WTC11 (cell line): ENCODE measurements at regions not wholly inside any gene's neighbourhood (a gene's known extent, or its start where the extent isn't known, plus 50 kb on each side); places are given as distances from the start of the nearest gene placed in this dataset.

Source experiments
- ATAC-seq: fragments of 200-7000 bp; cut with Tn5 transposase; 2 replicates; pipeline ENCODE4 v1.10.0; 2021; ENCODE audit warnings: mild to moderate bottlenecking, moderate library complexity
- CTCF ChIA-PET: fragments of 300-600 bp; sonication (Branson Sonifier 250); formaldehyde crosslinking; loops from one replicate; lab custom pipeline; 2021; ENCODE audit warnings: antibody characterized with exemption; lab: Charles Lee
- POLR2A ChIA-PET: fragments of 350-600 bp; sonication (Branson Sonifier 250); formaldehyde crosslinking; loops from one replicate; lab custom pipeline; 2021; ENCODE audit warnings: antibody characterized with exemption; lab: Charles Lee
- DNase-seq: peaks from one replicate; pipeline ENCODE4 v3.0.0; 2021; ENCODE audit warnings: low spot score
- H3K27ac Mint-ChIP-seq: 2 replicates; pipeline ENCODE4 v1.8.0; 2021; ENCODE audit warnings: mixed read lengths
- H3K27me3 Mint-ChIP-seq: 2 replicates; pipeline ENCODE4 v1.8.0; 2021; ENCODE audit warnings: low read depth, mild to moderate bottlenecking, moderate library complexity, mixed read lengths
- H3K36me3 Mint-ChIP-seq: 2 replicates; pipeline ENCODE4 v1.8.0; 2021; ENCODE audit warnings: mixed read lengths
- H3K4me1 Mint-ChIP-seq: 2 replicates; pipeline ENCODE4 v1.8.0; 2022; ENCODE audit warnings: mixed read lengths
- H3K4me3 Mint-ChIP-seq: 2 replicates; pipeline ENCODE4 v1.8.0; 2021; ENCODE audit warnings: mild to moderate bottlenecking, moderate library complexity, mixed read lengths
- H3K9me3 Mint-ChIP-seq: 2 replicates; pipeline ENCODE4 v1.8.0; 2021; ENCODE audit warnings: mixed read lengths
- CREB1 ChIP-seq: sonication (generic); formaldehyde crosslinking; IDR thresholded peaks from 2 replicates; pipeline ENCODE4 v1.8.0; 2023; ENCODE audit warnings: mild to moderate bottlenecking, missing genetic modification reagents
- ELF4 ChIP-seq: sonication (generic); formaldehyde crosslinking; IDR thresholded peaks from 2 replicates; pipeline ENCODE4 v1.8.1; 2022; ENCODE audit warnings: low read depth, mild to moderate bottlenecking, moderate library complexity, missing genetic modification reagents
- FOXK1 ChIP-seq: sonication (generic); formaldehyde crosslinking; IDR thresholded peaks from 2 replicates; pipeline ENCODE4 v1.8.0; 2022; ENCODE audit warnings: mild to moderate bottlenecking, moderate library complexity, missing genetic modification reagents
- FOXP4 ChIP-seq: sonication (generic); formaldehyde crosslinking; IDR thresholded peaks from 2 replicates; pipeline ENCODE4 v1.8.0; 2022; ENCODE audit warnings: mild to moderate bottlenecking, missing genetic modification reagents
- HMGA2 ChIP-seq: fragments of 250-450 bp; sonication (Bioruptor Pico); IDR thresholded peaks from 2 replicates; pipeline ENCODE4 v1.4.0; 2021; ENCODE audit warnings: mild to moderate bottlenecking, moderate library complexity
- JAZF1 ChIP-seq: fragments of 250-450 bp; sonication (Bioruptor Pico); IDR thresholded peaks from 2 replicates; pipeline ENCODE4 v1.9.0; 2021; ENCODE audit warnings: moderate library complexity, mild to moderate bottlenecking, inconsistent platforms
- KAT7 ChIP-seq: sonication (generic); formaldehyde crosslinking; IDR thresholded peaks from 2 replicates; pipeline ENCODE4 v1.8.1; 2023; ENCODE audit warnings: missing genetic modification reagents, mild to moderate bottlenecking, borderline replicate concordance
- MXD4 ChIP-seq: fragments of 250-450 bp; sonication (Bioruptor Pico); IDR thresholded peaks from 2 replicates; pipeline ENCODE4 v1.8.0; 2021; ENCODE audit warnings: mild to moderate bottlenecking, moderate library complexity, borderline replicate concordance
- NR1H2 ChIP-seq: sonication (generic); formaldehyde crosslinking; IDR thresholded peaks from 2 replicates; pipeline ENCODE4 v1.9.0; 2021; ENCODE audit warnings: mild to moderate bottlenecking, moderate library complexity, missing genetic modification reagents
- RORB ChIP-seq: fragments of 250-450 bp; sonication (Bioruptor Pico); IDR thresholded peaks from 2 replicates; pipeline ENCODE4 v1.9.0; 2021; ENCODE audit warnings: mild to moderate bottlenecking
- SMAD4 ChIP-seq: sonication (generic); formaldehyde crosslinking; IDR thresholded peaks from 2 replicates; pipeline ENCODE4 v1.8.0; 2022; ENCODE audit warnings: mild to moderate bottlenecking, missing genetic modification reagents
- SOX15 ChIP-seq: fragments of 250-450 bp; sonication (Bioruptor Pico); IDR thresholded peaks from 2 replicates; pipeline ENCODE4 v1.9.0; 2021; ENCODE audit warnings: mild to moderate bottlenecking
- TCF7 ChIP-seq: sonication (generic); formaldehyde crosslinking; IDR thresholded peaks from 2 replicates; pipeline ENCODE4 v1.8.0; 2022; ENCODE audit warnings: mild to moderate bottlenecking, low read depth, missing genetic modification reagents, moderate library complexity
- ZMAT4 ChIP-seq: fragments of 250-450 bp; sonication (Bioruptor Pico); IDR thresholded peaks from 2 replicates; pipeline ENCODE4 v1.9.0; 2021; ENCODE audit warnings: mild to moderate bottlenecking
- TF ChIP-seq, protein P1 (sequence below): sonication (generic); formaldehyde crosslinking; IDR thresholded peaks from 2 replicates; pipeline ENCODE4 v1.8.0; 2022; ENCODE audit warnings: mild to moderate bottlenecking, missing genetic modification reagents
- TF ChIP-seq, protein P2 (sequence below): sonication (generic); formaldehyde crosslinking; IDR thresholded peaks from 2 replicates; pipeline ENCODE4 v1.8.1; 2023; ENCODE audit warnings: mild to moderate bottlenecking, moderate library complexity, missing genetic modification reagents
- TF ChIP-seq, protein P3 (sequence below): sonication (generic); formaldehyde crosslinking; IDR thresholded peaks from 2 replicates; pipeline ENCODE4 v1.8.0; 2023; ENCODE audit warnings: missing genetic modification reagents, mild to moderate bottlenecking, borderline replicate concordance

GRCh38 chr3:5585085-5585484 lies 397.6 kb downstream of the EDEM1 start:
- no peak overlapping the region for H3K27ac Mint-ChIP-seq
- CTCF ChIA-PET: no interaction called here
- no peak overlapping the region for H3K4me3 Mint-ChIP-seq
- H3K9me3 Mint-ChIP-seq: peaks cover 69% of the 10 kb centered on the region
- POLR2A ChIA-PET: no interaction called here
- no peak for DNase-seq
- TF ChIP-seq TCF7 (CRISPR knock-in tag): no peak
- no peak for TF ChIP-seq CREB1
- TF ChIP-seq RORB: no peak
- no peak for TF ChIP-seq HMGA2
- no peak for TF ChIP-seq FOXK1 (CRISPR knock-in tag)
- TF ChIP-seq, protein P1, sequence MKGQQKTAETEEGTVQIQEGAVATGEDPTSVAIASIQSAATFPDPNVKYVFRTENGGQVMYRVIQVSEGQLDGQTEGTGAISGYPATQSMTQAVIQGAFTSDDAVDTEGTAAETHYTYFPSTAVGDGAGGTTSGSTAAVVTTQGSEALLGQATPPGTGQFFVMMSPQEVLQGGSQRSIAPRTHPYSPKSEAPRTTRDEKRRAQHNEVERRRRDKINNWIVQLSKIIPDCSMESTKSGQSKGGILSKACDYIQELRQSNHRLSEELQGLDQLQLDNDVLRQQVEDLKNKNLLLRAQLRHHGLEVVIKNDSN: no peak
- no peak for TF ChIP-seq SOX15
- TF ChIP-seq MXD4 (CRISPR knock-in tag): no peak
- TF ChIP-seq ELF4 (CRISPR knock-in tag): no peak
- TF ChIP-seq, all 79 proteins: peak for 0
- Mint-ChIP-seq H3K4me1 (peaks cover 8% of the 10 kb centered on the region), H3K27me3 (no peaks in the 10 kb centered on the region), H3K36me3 (peaks cover 26% of the 10 kb centered on the region)
- ATAC-seq: no peak

- ChIA-PET CTCF (no interaction called here), POLR2A (no interaction called here)
- TF ChIP-seq, protein P2, sequence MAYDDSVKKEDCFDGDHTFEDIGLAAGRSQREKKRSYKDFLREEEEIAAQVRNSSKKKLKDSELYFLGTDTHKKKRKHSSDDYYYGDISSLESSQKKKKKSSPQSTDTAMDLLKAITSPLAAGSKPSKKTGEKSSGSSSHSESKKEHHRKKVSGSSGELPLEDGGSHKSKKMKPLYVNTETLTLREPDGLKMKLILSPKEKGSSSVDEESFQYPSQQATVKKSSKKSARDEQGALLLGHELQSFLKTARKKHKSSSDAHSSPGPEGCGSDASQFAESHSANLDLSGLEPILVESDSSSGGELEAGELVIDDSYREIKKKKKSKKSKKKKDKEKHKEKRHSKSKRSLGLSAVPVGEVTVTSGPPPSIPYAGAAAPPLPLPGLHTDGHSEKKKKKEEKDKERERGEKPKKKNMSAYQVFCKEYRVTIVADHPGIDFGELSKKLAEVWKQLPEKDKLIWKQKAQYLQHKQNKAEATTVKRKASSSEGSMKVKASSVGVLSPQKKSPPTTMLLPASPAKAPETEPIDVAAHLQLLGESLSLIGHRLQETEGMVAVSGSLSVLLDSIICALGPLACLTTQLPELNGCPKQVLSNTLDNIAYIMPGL (CRISPR knock-in tag): no peak
- TF ChIP-seq, protein P3, sequence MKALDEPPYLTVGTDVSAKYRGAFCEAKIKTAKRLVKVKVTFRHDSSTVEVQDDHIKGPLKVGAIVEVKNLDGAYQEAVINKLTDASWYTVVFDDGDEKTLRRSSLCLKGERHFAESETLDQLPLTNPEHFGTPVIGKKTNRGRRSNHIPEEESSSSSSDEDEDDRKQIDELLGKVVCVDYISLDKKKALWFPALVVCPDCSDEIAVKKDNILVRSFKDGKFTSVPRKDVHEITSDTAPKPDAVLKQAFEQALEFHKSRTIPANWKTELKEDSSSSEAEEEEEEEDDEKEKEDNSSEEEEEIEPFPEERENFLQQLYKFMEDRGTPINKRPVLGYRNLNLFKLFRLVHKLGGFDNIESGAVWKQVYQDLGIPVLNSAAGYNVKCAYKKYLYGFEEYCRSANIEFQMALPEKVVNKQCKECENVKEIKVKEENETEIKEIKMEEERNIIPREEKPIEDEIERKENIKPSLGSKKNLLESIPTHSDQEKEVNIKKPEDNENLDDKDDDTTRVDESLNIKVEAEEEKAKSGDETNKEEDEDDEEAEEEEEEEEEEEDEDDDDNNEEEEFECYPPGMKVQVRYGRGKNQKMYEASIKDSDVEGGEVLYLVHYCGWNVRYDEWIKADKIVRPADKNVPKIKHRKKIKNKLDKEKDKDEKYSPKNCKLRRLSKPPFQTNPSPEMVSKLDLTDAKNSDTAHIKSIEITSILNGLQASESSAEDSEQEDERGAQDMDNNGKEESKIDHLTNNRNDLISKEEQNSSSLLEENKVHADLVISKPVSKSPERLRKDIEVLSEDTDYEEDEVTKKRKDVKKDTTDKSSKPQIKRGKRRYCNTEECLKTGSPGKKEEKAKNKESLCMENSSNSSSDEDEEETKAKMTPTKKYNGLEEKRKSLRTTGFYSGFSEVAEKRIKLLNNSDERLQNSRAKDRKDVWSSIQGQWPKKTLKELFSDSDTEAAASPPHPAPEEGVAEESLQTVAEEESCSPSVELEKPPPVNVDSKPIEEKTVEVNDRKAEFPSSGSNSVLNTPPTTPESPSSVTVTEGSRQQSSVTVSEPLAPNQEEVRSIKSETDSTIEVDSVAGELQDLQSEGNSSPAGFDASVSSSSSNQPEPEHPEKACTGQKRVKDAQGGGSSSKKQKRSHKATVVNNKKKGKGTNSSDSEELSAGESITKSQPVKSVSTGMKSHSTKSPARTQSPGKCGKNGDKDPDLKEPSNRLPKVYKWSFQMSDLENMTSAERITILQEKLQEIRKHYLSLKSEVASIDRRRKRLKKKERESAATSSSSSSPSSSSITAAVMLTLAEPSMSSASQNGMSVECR: no peak
- TF ChIP-seq FOXP4 (CRISPR knock-in tag) (no peak), SMAD4 (no peak), ZMAT4 (no peak), HMGA2 (no peak), JAZF1 (CRISPR knock-in tag) (no peak), SOX15 (no peak), KAT7 (CRISPR knock-in tag) (no peak), NR1H2 (CRISPR knock-in tag) (no peak)
- TF ChIP-seq, all 79 proteins: peak for 0
- Mint-ChIP-seq H3K27ac (no peak overlapping the region), H3K4me1 (no peaks in the 10 kb centered on the region), H3K9me3 (peaks cover 77% of the 10 kb centered on the region), H3K36me3 (peaks cover 29% of the 10 kb centered on the region), H3K27me3 (no peaks in the 10 kb centered on the region; the same call in none of the 2 replicates), H3K4me3 (no peak overlapping the region)
- ATAC-seq: no peak
- no peak for DNase-seq
Observed at GRCh38 chr3:5606884-5607472, 419.5 kb downstream of the EDEM1 start.
